SK-N-MC (cell line): ENCODE measurements at regions not wholly inside any gene's neighbourhood (a gene's known extent, or its start where the extent isn't known, plus 50 kb on each side); places are given as distances from the start of the nearest gene placed in this dataset.

ENCODE experiments used
- EZH2 ChIP-seq: fragments of 200-600 bp; sonication (generic); IDR thresholded peaks from one replicate; pipeline ENCODE4 v1.6.1; 2017; ENCODE audit warnings: antibody characterized with exemption
- FOXP2 ChIP-seq: optimal IDR thresholded peaks from 2 replicates; pipeline ENCODE3; 2011; ENCODE audit warnings: mild to moderate bottlenecking, moderate library complexity; ENCODE audit not compliant: insufficient read depth; ENCODE audit errors: extremely low read length, control extremely low read depth
- POLR2AphosphoS5 ChIP-seq: IDR thresholded peaks from 2 replicates; pipeline ENCODE4 v1.6.1; 2012; ENCODE audit warnings: mild to moderate bottlenecking, low read depth, low read length, borderline replicate concordance

DNA sequence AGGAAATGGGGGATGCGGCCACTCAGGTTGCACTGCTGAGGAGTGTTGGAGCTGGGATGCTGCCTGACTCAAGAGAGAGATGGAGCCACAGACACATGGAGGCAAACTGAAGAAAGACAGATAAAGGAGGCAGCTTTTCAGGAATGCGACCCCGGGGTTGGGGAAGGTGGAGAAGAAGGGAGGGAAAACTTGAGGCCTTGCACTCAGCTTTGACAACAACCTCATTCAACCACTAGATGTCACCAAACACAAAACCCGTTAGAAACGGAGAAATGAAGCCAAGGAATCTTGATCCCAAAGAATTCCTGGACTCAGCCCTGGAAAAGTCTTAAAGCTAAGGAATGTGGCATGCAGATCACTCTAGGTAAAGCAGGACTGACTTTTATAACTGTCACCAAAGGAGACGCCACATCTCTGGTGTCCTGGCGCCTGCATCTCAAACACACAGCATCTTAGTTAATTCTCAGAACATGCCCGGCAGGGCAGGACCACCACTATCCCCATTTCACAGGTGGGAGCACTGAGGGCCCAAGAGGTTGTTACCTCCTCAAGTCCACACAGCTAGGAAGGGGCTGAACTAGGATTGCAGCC lies 59.6 kb upstream of the LMCD1 start:
- no peak for TF ChIP-seq POLR2AphosphoS5
- TF ChIP-seq EZH2: no peak
- no peak for TF ChIP-seq FOXP2
